ENCODE measurements at regions not wholly inside any gene's neighbourhood (a gene's known extent, or its start where the extent isn't known, plus 50 kb on each side); places are given as distances from the start of the nearest gene placed in this dataset.

- no peak for TF ChIP-seq POLR2A (IDR thresholded peaks at IDR 0.05)
- no peak for TF ChIP-seq CTCF (IDR thresholded peaks at IDR 0.05)
Observed at GRCh38 chr2:129654331-129654730, 325.1 kb upstream of the RAB6C start.

GRCh38 chr2:129656081-129656598 is 323.3 kb upstream of the RAB6C start:
- no peak overlapping the region for H3K4me3 ChIP-seq
- H3K27ac ChIP-seq = no peak overlapping the region
- DNase-seq (no peak), ATAC-seq (no peak)
- no peak for TF ChIP-seq CTCF (IDR thresholded peaks at IDR 0.05)
- TF ChIP-seq POLR2A (IDR thresholded peaks at IDR 0.05) = no peak
- 54 to 58% methylated on average over 6 of the region's 6 CpGs for WGBS, 2 donors
- H3K4me1 ChIP-seq = no peaks in the 10 kb centered on the region
- no peaks in the 10 kb centered on the region for H3K36me3 ChIP-seq (replicated peaks in 1 of 2; ENCODE audit: insufficient read depth in 1 of 2, low read depth in 2 of 2)
- H3K27me3 ChIP-seq = no peaks in the 10 kb centered on the region
- H3K9me3 ChIP-seq = no peaks in the 10 kb centered on the region
- intact Hi-C loops (cut with DNase I) = no loop called here

More at GRCh38 chr2:129654331-129654730, 325.1 kb upstream of the RAB6C start:
- Histone ChIP-seq H3K9me3 (no peaks in the 10 kb centered on the region), H3K27ac (no peak overlapping the region), H3K4me1 (no peaks in the 10 kb centered on the region), H3K4me3 (no peak overlapping the region), H3K27me3 (no peaks in the 10 kb centered on the region), H3K36me3 (replicated peaks in 1 of 2; ENCODE audit: insufficient read depth in 1 of 2, low read depth in 2 of 2) (no peaks in the 10 kb centered on the region)
- no peak for ATAC-seq
- intact Hi-C loops (cut with DNase I) = no loop called here
- DNase-seq = no peak
- 24 to 43% methylated on average over 2 to 3 of the region's 3 CpGs for WGBS, 2 donors

GRCh38 chr2:129658430-129658829 is 321.0 kb upstream of the RAB6C start:
- DNase-seq (no peak), ATAC-seq (no peak)
- H3K4me3 ChIP-seq = no peak overlapping the region
- H3K27ac ChIP-seq = no peak overlapping the region
- no peaks in the 10 kb centered on the region for H3K36me3 ChIP-seq (replicated peaks in 1 of 2; ENCODE audit: insufficient read depth in 1 of 2, low read depth in 2 of 2)
- WGBS, 2 donors = 92 to 95% methylated on average over 5 of the region's 5 CpGs
- H3K9me3 ChIP-seq = no peaks in the 10 kb centered on the region
- intact Hi-C loops (cut with DNase I) = no loop called here
- H3K27me3 ChIP-seq = no peaks in the 10 kb centered on the region
- H3K4me1 ChIP-seq = no peaks in the 10 kb centered on the region
- TF ChIP-seq CTCF (IDR thresholded peaks at IDR 0.05) (no peak), POLR2A (IDR thresholded peaks at IDR 0.05) (no peak)

- WGBS, 2 donors = 85 to 92% methylated on average over 1 of the region's 1 CpG
- no peak for DNase-seq
- H3K27me3 ChIP-seq = no peaks in the 10 kb centered on the region
Observed at GRCh38 chr2:129661935-129662334, 317.5 kb upstream of the RAB6C start.

More at GRCh38 chr2:129661935-129662334, 317.5 kb upstream of the RAB6C start:
- Histone ChIP-seq H3K36me3 (replicated peaks in 1 of 2; ENCODE audit: insufficient read depth in 1 of 2, low read depth in 2 of 2) (no peaks in the 10 kb centered on the region), H3K9me3 (no peaks in the 10 kb centered on the region), H3K4me3 (no peak overlapping the region), H3K27ac (no peak overlapping the region), H3K4me1 (no peaks in the 10 kb centered on the region)
- ATAC-seq = no peak
- intact Hi-C loops (cut with DNase I) = no loop called here
- TF ChIP-seq CTCF (IDR thresholded peaks at IDR 0.05) (no peak), POLR2A (IDR thresholded peaks at IDR 0.05) (no peak)
